ENCODE measurements at regions not wholly inside any gene's neighbourhood (a gene's known extent, or its start where the extent isn't known, plus 50 kb on each side); places are given as distances from the start of the nearest gene placed in this dataset.

DNA sequence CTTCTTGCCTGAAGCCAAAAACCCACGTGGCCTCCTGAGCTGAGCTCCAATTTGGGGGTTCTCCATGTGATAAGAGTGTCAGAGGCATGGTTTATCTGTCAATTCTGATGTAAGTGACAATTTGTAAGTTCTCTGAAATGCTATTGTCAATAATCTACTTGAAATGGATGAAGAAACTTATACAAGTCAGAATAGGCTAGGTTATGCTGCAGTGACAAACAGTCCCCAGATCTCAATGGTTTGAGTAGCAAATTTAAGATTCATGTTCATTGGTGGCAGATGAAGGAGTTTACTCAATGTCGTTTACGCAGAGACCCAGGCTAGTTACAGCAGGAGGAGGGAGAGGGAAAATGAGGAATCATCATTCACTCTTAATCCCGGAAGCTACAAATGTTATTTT, 352.4 kb downstream of the KIF16B start:
- intact Hi-C loops (cut with micrococcal nuclease; ENCODE audit: unreplicated experiment) (no loop called here), in situ Hi-C loops (cut with MboI) (no loop called here)
- H4K20me1 ChIP-seq (ENCODE audit: control insufficient read depth, insufficient read depth): no peaks in the 10 kb centered on the region
- WGBS (ENCODE audit: insufficient coverage, insufficient replicate concordance, low lambda C conversion rate, missing lambda C conversion rate): 65% methylated on average over 4 of the region's 4 CpGs
- no peak overlapping the region for H2AFZ ChIP-seq (ENCODE audit: control insufficient read depth, low read depth, low read length)
- H3K36me3 ChIP-seq (ENCODE audit: control insufficient read depth in 2 of 2, insufficient read depth in 2 of 2, low read length in 1 of 2): no peaks in the 10 kb centered on the region
- no peaks in the 10 kb centered on the region for H3K27me3 ChIP-seq (replicated peaks in 1 of 2; ENCODE audit: control insufficient read depth in 2 of 2, insufficient read depth in 2 of 2, low read length in 1 of 2)
- H3K9ac ChIP-seq (ENCODE audit: control insufficient read depth, insufficient read depth, low read length): no peak overlapping the region
- no peaks in the 10 kb centered on the region for H3K4me1 ChIP-seq (ENCODE audit: control insufficient read depth, insufficient read depth, low read length)
- ChIA-PET CTCF (no interaction called here), RAD21 (ENCODE audit: unreplicated experiment) (no interaction called here), SMC1A (ENCODE audit: uncharacterized antibody, unreplicated experiment) (no interaction called here), POLR2A (no interaction called here)
- DNase-seq (ENCODE audit: low read depth, low spot score): no peak
- no peaks in the 10 kb centered on the region for H3K79me2 ChIP-seq (ENCODE audit: control insufficient read depth, insufficient read depth, low read length)
- no peaks in the 10 kb centered on the region for H3K9me3 ChIP-seq (replicated peaks; ENCODE audit: control insufficient read depth, insufficient read depth, low read length)
- ATAC-seq: no peak
- FAIRE-seq: no peak
- H3K4me2 ChIP-seq (ENCODE audit: control insufficient read depth, insufficient read depth): no peak overlapping the region
- H3K4me3 ChIP-seq: no peak overlapping the region
- no TSS peak for BruUV-seq (replicated peaks)
- H3K27ac ChIP-seq (ENCODE audit: control insufficient read depth, insufficient read depth): no peak overlapping the region
- TF ChIP-seq SIX5 (IDR thresholded peaks at IDR 0.05; ENCODE audit: low read depth, low read length, severe bottlenecking) (no peak), NFIC (IDR thresholded peaks at IDR 0.05; ENCODE audit: low read depth, low read length) (no peak), YY1 (IDR thresholded peaks at IDR 0.05; ENCODE audit: low read depth, low read length) (no peak), POLR2A (IDR thresholded peaks at IDR 0.05; ENCODE audit: low read depth, low read length) (no peak), SUPT20H (IDR thresholded peaks at IDR 0.05; ENCODE audit: borderline replicate concordance, control insufficient read depth, low read depth, low read length) (no peak), RELA (IDR thresholded peaks at IDR 0.05; ENCODE audit: borderline replicate concordance, partially characterized antibody) (no peak), KLF5 (IDR thresholded peaks at IDR 0.05; ENCODE audit: partially characterized antibody) (no peak), MEF2A (IDR thresholded peaks at IDR 0.05; ENCODE audit: insufficient read depth, low read depth, low read length) (no peak), WRNIP1 (IDR thresholded peaks at IDR 0.05; ENCODE audit: borderline replicate concordance, low read depth, low read length) (no peak), BRCA1 (IDR thresholded peaks at IDR 0.05; ENCODE audit: low read depth, low read length) (no peak), KDM1A (IDR thresholded peaks at IDR 0.05; ENCODE audit: borderline replicate concordance) (no peak), TARDBP (IDR thresholded peaks at IDR 0.05; ENCODE audit: borderline replicate concordance) (no peak), MYB (IDR thresholded peaks at IDR 0.05; ENCODE audit: borderline replicate concordance, low read depth, low read length) (no peak), SRF (IDR thresholded peaks at IDR 0.05; ENCODE audit: low read depth in 2 of 2, low read length in 2 of 2) (no peak), NRF1 (conservative IDR thresholded peaks at IDR 0.05; ENCODE audit: low read depth, low read length) (no peak)
- TF ChIP-seq, protein P1, sequence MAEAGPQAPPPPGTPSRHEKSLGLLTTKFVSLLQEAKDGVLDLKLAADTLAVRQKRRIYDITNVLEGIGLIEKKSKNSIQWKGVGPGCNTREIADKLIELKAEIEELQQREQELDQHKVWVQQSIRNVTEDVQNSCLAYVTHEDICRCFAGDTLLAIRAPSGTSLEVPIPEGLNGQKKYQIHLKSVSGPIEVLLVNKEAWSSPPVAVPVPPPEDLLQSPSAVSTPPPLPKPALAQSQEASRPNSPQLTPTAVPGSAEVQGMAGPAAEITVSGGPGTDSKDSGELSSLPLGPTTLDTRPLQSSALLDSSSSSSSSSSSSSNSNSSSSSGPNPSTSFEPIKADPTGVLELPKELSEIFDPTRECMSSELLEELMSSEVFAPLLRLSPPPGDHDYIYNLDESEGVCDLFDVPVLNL (IDR thresholded peaks at IDR 0.05; ENCODE audit: low read depth, low read length): no peak
- TF ChIP-seq, protein P2, sequence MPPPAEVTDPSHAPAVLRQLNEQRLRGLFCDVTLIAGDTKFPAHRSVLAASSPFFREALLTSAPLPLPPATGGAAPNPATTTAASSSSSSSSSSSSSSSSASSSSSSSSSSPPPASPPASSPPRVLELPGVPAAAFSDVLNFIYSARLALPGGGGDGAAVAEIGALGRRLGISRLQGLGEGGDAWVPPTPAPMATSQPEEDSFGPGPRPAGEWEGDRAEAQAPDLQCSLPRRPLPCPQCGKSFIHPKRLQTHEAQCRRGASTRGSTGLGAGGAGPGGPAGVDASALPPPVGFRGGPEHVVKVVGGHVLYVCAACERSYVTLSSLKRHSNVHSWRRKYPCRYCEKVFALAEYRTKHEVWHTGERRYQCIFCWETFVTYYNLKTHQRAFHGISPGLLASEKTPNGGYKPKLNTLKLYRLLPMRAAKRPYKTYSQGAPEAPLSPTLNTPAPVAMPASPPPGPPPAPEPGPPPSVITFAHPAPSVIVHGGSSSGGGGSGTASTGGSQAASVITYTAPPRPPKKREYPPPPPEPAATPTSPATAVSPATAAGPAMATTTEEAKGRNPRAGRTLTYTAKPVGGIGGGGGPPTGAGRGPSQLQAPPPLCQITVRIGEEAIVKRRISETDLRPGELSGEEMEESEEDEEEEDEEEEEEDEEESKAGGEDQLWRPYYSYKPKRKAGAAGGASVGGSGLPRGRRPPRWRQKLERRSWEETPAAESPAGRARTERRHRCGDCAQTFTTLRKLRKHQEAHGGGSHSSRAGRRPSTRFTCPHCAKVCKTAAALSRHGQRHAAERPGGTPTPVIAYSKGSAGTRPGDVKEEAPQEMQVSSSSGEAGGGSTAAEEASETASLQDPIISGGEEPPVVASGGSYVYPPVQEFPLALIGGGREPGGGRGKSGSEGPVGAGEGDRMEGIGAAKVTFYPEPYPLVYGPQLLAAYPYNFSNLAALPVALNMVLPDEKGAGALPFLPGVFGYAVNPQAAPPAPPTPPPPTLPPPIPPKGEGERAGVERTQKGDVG (CRISPR knock-in tag; IDR thresholded peaks at IDR 0.05): no peak
- TF ChIP-seq, protein P3, sequence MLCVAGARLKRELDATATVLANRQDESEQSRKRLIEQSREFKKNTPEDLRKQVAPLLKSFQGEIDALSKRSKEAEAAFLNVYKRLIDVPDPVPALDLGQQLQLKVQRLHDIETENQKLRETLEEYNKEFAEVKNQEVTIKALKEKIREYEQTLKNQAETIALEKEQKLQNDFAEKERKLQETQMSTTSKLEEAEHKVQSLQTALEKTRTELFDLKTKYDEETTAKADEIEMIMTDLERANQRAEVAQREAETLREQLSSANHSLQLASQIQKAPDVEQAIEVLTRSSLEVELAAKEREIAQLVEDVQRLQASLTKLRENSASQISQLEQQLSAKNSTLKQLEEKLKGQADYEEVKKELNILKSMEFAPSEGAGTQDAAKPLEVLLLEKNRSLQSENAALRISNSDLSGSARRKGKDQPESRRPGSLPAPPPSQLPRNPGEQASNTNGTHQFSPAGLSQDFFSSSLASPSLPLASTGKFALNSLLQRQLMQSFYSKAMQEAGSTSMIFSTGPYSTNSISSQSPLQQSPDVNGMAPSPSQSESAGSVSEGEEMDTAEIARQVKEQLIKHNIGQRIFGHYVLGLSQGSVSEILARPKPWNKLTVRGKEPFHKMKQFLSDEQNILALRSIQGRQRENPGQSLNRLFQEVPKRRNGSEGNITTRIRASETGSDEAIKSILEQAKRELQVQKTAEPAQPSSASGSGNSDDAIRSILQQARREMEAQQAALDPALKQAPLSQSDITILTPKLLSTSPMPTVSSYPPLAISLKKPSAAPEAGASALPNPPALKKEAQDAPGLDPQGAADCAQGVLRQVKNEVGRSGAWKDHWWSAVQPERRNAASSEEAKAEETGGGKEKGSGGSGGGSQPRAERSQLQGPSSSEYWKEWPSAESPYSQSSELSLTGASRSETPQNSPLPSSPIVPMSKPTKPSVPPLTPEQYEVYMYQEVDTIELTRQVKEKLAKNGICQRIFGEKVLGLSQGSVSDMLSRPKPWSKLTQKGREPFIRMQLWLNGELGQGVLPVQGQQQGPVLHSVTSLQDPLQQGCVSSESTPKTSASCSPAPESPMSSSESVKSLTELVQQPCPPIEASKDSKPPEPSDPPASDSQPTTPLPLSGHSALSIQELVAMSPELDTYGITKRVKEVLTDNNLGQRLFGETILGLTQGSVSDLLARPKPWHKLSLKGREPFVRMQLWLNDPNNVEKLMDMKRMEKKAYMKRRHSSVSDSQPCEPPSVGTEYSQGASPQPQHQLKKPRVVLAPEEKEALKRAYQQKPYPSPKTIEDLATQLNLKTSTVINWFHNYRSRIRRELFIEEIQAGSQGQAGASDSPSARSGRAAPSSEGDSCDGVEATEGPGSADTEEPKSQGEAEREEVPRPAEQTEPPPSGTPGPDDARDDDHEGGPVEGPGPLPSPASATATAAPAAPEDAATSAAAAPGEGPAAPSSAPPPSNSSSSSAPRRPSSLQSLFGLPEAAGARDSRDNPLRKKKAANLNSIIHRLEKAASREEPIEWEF (IDR thresholded peaks at IDR 0.05; ENCODE audit: insufficient replicate concordance, low read depth, low read length): no peak
